ENCODE measurements at regions not wholly inside any gene's neighbourhood (a gene's known extent, or its start where the extent isn't known, plus 50 kb on each side); places are given as distances from the start of the nearest gene placed in this dataset.

DNA sequence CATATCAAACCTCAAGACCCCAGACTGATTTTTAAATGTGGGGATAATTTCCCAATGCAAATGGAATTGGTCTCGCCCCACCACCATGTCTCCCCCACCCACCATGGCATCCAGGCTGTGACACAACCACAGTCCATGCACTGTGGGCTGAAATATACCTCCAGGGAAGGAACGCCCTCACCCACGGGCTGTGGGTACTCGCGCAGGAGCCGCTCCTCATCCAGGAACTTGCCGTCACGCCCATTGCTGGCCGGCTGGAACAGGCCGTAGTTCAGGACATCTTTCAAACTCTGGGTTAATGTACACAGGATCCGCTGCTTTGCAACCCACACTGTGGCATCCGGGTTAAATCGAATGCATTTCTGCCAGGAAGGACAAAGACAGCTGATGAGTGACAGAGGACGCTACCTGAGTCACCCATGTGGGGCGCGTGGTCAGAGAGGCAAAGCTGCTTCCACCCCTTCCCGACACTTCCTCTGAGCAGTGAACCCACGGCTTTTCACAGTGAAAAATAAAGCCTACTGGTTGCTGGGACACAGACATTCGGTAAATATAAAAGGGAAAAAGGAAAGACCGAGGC, 133.6 kb downstream of the SHANK2 start:
- Histone ChIP-seq H3K27ac (ENCODE audit: low read depth in 1 of 2, low read length in 2 of 2) (no peak overlapping the region), H3K4me3 (ENCODE audit: low read depth in 1 of 3, low read length in 3 of 3) (no peak overlapping the region), H3K4me1 (ENCODE audit: control insufficient read depth in 4 of 4, insufficient read depth in 4 of 4, low read length in 3 of 4) (peaks cover 0 to 6% (median 3%) of the 10 kb centered on the region in 4 donors), H3K9ac (ENCODE audit: low read depth in 1 of 2, low read length in 2 of 2) (no peak overlapping the region), H3K9me3 (ENCODE audit: control insufficient read depth in 4 of 4, low read length in 3 of 4) (no peaks in the 10 kb centered on the region), H3K36me3 (ENCODE audit: control insufficient read depth in 4 of 4, insufficient read depth in 3 of 4, low read depth in 1 of 4, low read length in 3 of 4) (peaks cover 0 to 3% (median 1%) of the 10 kb centered on the region in 4 donors), H3K27me3 (ENCODE audit: control insufficient read depth in 4 of 4, insufficient read depth in 4 of 4, low read length in 3 of 4) (no peaks in the 10 kb centered on the region)
- no peak for DNase-seq (ENCODE audit: low spot score)
- WGBS, result 92% methylated on average over 20 of the region's 20 CpGs
- TF ChIP-seq, protein P1, sequence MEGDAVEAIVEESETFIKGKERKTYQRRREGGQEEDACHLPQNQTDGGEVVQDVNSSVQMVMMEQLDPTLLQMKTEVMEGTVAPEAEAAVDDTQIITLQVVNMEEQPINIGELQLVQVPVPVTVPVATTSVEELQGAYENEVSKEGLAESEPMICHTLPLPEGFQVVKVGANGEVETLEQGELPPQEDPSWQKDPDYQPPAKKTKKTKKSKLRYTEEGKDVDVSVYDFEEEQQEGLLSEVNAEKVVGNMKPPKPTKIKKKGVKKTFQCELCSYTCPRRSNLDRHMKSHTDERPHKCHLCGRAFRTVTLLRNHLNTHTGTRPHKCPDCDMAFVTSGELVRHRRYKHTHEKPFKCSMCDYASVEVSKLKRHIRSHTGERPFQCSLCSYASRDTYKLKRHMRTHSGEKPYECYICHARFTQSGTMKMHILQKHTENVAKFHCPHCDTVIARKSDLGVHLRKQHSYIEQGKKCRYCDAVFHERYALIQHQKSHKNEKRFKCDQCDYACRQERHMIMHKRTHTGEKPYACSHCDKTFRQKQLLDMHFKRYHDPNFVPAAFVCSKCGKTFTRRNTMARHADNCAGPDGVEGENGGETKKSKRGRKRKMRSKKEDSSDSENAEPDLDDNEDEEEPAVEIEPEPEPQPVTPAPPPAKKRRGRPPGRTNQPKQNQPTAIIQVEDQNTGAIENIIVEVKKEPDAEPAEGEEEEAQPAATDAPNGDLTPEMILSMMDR (IDR thresholded peaks at IDR 0.05; ENCODE audit: low read depth, low read length, missing input control), result no peak
- TF ChIP-seq, protein P2, sequence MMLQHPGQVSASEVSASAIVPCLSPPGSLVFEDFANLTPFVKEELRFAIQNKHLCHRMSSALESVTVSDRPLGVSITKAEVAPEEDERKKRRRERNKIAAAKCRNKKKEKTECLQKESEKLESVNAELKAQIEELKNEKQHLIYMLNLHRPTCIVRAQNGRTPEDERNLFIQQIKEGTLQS (IDR thresholded peaks at IDR 0.05), result no peak
- no peak for TF ChIP-seq JUND (IDR thresholded peaks at IDR 0.05)
- TF ChIP-seq EGR1 (IDR thresholded peaks at IDR 0.05; ENCODE audit: low read depth in 2 of 2), result no peak
- no peak for TF ChIP-seq RXRA (IDR thresholded peaks at IDR 0.05)
- TF ChIP-seq, protein P3, sequence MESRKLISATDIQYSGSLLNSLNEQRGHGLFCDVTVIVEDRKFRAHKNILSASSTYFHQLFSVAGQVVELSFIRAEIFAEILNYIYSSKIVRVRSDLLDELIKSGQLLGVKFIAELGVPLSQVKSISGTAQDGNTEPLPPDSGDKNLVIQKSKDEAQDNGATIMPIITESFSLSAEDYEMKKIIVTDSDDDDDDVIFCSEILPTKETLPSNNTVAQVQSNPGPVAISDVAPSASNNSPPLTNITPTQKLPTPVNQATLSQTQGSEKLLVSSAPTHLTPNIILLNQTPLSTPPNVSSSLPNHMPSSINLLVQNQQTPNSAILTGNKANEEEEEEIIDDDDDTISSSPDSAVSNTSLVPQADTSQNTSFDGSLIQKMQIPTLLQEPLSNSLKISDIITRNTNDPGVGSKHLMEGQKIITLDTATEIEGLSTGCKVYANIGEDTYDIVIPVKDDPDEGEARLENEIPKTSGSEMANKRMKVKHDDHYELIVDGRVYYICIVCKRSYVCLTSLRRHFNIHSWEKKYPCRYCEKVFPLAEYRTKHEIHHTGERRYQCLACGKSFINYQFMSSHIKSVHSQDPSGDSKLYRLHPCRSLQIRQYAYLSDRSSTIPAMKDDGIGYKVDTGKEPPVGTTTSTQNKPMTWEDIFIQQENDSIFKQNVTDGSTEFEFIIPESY (IDR thresholded peaks at IDR 0.05), result no peak
- TF ChIP-seq, protein P4, sequence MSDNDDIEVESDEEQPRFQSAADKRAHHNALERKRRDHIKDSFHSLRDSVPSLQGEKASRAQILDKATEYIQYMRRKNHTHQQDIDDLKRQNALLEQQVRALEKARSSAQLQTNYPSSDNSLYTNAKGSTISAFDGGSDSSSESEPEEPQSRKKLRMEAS (IDR thresholded peaks at IDR 0.05), result no peak
- no peak for TF ChIP-seq SP1 (IDR thresholded peaks at IDR 0.05)
- no peak for TF ChIP-seq YY1 (IDR thresholded peaks at IDR 0.05)
- TF ChIP-seq FOXA2 (IDR thresholded peaks at IDR 0.05), result no peak

DNA sequence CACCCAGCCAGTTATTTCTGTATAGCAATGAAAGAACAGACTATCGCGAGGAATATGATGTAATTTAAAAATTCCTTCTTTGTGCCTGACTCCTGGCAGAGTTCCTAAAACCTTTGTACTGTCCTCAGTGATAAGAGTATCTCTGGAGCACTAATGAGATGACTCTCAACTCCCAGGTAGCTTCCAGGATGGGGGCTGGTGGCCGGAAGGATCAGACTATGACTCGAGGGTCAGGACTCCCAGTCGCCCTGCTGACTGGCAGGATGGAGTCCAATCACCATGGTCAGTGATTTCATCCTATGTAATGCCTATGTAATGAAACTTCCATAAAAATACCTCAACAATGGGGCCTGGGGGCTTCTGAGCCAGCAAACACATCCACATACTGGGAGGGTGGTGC, 135.1 kb downstream of the SHANK2 start:
- no peaks in the 10 kb centered on the region for H3K27me3 ChIP-seq (ENCODE audit: control insufficient read depth in 4 of 4, insufficient read depth in 4 of 4, low read length in 3 of 4)
- no peak overlapping the region for H3K4me3 ChIP-seq (ENCODE audit: low read depth in 1 of 3, low read length in 3 of 3)
- DNase-seq (ENCODE audit: low spot score), result no peak
- no peak overlapping the region for H3K27ac ChIP-seq (ENCODE audit: low read depth in 1 of 2, low read length in 2 of 2)
- TF ChIP-seq HNF4A (conservative IDR thresholded peaks at IDR 0.05), result peak in 1 of 2 donors; percentile 50
- TF ChIP-seq RAD21 (IDR thresholded peaks at IDR 0.05), result peak in 1 of 2 donors; percentile 13
- no peak for TF ChIP-seq FOXA1 (IDR thresholded peaks at IDR 0.05)
- no peak for TF ChIP-seq EGR1 (IDR thresholded peaks at IDR 0.05; ENCODE audit: low read depth in 2 of 2)
- no peak for TF ChIP-seq RXRA (IDR thresholded peaks at IDR 0.05)
- H3K36me3 ChIP-seq (ENCODE audit: control insufficient read depth in 4 of 4, insufficient read depth in 3 of 4, low read depth in 1 of 4, low read length in 3 of 4), result peaks cover 0 to 7% (median 0%) of the 10 kb centered on the region in 4 donors
- H3K9me3 ChIP-seq (ENCODE audit: control insufficient read depth in 4 of 4, low read length in 3 of 4), result no peaks in the 10 kb centered on the region
- peaks cover 0 to 6% (median 3%) of the 10 kb centered on the region in 4 donors for H3K4me1 ChIP-seq (ENCODE audit: control insufficient read depth in 4 of 4, insufficient read depth in 4 of 4, low read length in 3 of 4)
- WGBS, result 69% methylated on average over 5 of the region's 5 CpGs
- no peak overlapping the region for H3K9ac ChIP-seq (ENCODE audit: low read depth in 1 of 2, low read length in 2 of 2)

DNA sequence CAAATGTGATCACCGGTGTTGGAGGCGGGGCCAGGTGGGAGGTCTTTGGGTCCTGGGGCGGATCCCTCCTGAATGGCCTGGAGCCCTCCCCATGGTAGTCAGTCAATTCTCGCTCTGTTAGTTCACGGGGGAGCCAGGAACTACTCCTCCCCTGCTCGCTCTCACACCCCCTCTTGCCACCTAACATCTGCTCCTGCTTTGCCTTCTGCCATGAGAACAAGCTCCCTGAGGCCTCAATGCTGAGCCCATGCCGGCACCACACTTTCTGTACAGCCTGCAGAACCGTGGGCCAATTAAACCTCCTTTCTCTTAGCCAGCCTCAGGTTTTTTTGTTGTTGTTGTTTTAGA, 135.7 kb downstream of the SHANK2 start:
- Histone ChIP-seq H3K27me3 (ENCODE audit: control insufficient read depth in 4 of 4, insufficient read depth in 4 of 4, low read length in 3 of 4) (no peaks in the 10 kb centered on the region), H3K36me3 (ENCODE audit: control insufficient read depth in 4 of 4, insufficient read depth in 3 of 4, low read depth in 1 of 4, low read length in 3 of 4) (peaks cover 0 to 8% (median 0%) of the 10 kb centered on the region in 4 donors), H3K9me3 (ENCODE audit: control insufficient read depth in 4 of 4, low read length in 3 of 4) (no peaks in the 10 kb centered on the region), H3K4me1 (ENCODE audit: control insufficient read depth in 4 of 4, insufficient read depth in 4 of 4, low read length in 3 of 4) (peaks cover 0 to 6% (median 3%) of the 10 kb centered on the region in 4 donors), H3K27ac (ENCODE audit: low read depth in 1 of 2, low read length in 2 of 2) (no peak overlapping the region), H3K9ac (ENCODE audit: low read depth in 1 of 2, low read length in 2 of 2) (no peak overlapping the region), H3K4me3 (ENCODE audit: low read depth in 1 of 3, low read length in 3 of 3) (no peak overlapping the region)
- no peak for DNase-seq (ENCODE audit: low spot score)
- no peak for TF ChIP-seq HNF4G (IDR thresholded peaks at IDR 0.05)
- TF ChIP-seq, protein P1 (IDR thresholded peaks at IDR 0.05; ENCODE audit: low read depth, low read length, missing input control), result no peak
- no peak for TF ChIP-seq HNF4A (conservative IDR thresholded peaks at IDR 0.05)
- TF ChIP-seq GABPA (IDR thresholded peaks at IDR 0.05 in 1 of 2, conservative IDR thresholded peaks at IDR 0.05 in 1 of 2), result no peak
- TF ChIP-seq RXRA (IDR thresholded peaks at IDR 0.05), result no peak
- TF ChIP-seq SP1 (IDR thresholded peaks at IDR 0.05), result no peak
- TF ChIP-seq FOXA2 (IDR thresholded peaks at IDR 0.05), result no peak
- TF ChIP-seq YY1 (IDR thresholded peaks at IDR 0.05), result no peak
- TF ChIP-seq RAD21 (IDR thresholded peaks at IDR 0.05), result no peak
- TF ChIP-seq, protein P4 (IDR thresholded peaks at IDR 0.05), result no peak
- WGBS, result 92% methylated on average over 8 of the region's 8 CpGs

All from liver (tissue), 8 donors.